ENCODE measurements at regions not wholly inside any gene's neighbourhood (a gene's known extent, or its start where the extent isn't known, plus 50 kb on each side); places are given as distances from the start of the nearest gene placed in this dataset.

- TF ChIP-seq CTCF (conservative IDR thresholded peaks at IDR 0.05; ENCODE audit: low read length) (no peak), EZH2phosphoT487 (IDR thresholded peaks at IDR 0.05; ENCODE audit: borderline replicate concordance, low read depth, low read length) (no peak)
- H3K9me3 ChIP-seq (ENCODE audit: low read length) = no peaks in the 10 kb centered on the region
- intact Hi-C loops (cut with micrococcal nuclease; ENCODE audit: unreplicated experiment) = no loop called here
- H3K9me2 ChIP-seq (ENCODE audit: insufficient read depth, low read length) = no peaks in the 10 kb centered on the region
- ChIA-PET POLR2A (no interaction called here), CTCF (ENCODE audit: unreplicated experiment) (no interaction called here)
- H3K4me1 ChIP-seq (ENCODE audit: insufficient read depth, low read length, poor library complexity, severe bottlenecking) = no peaks in the 10 kb centered on the region
- no peaks in the 10 kb centered on the region for H4K20me1 ChIP-seq (ENCODE audit: insufficient read depth, low read length)
- DNase-seq (ENCODE audit: low spot score) = no peak
- BruUV-seq (replicated peaks) = no TSS peak
- H3K79me2 ChIP-seq (ENCODE audit: insufficient read depth, low read depth, low read length) = no peaks in the 10 kb centered on the region
- H3K4me3 ChIP-seq (ENCODE audit: low read depth, low read length, poor library complexity, severe bottlenecking) = no peak overlapping the region
- H3K27ac ChIP-seq (ENCODE audit: low read depth, low read length, poor library complexity, severe bottlenecking) = no peak overlapping the region
- H3K4me2 ChIP-seq (ENCODE audit: low read length) = no peak overlapping the region
- no peak overlapping the region for H2AFZ ChIP-seq (ENCODE audit: low read length)
- H3K36me3 ChIP-seq (ENCODE audit: insufficient read depth, low read length) = no peaks in the 10 kb centered on the region
Observed at GRCh38 chr20:60870040-60870439, 382.0 kb upstream of the CDH4 start.

GRCh38 chr20:60872224-60872623 is 379.8 kb upstream of the CDH4 start:
- Histone ChIP-seq H3K4me3 (ENCODE audit: low read depth, low read length, poor library complexity, severe bottlenecking) (no peak overlapping the region), H2AFZ (ENCODE audit: low read length) (no peak overlapping the region), H3K79me2 (ENCODE audit: insufficient read depth, low read depth, low read length) (no peaks in the 10 kb centered on the region), H3K4me2 (ENCODE audit: low read length) (no peak overlapping the region), H3K9me3 (ENCODE audit: low read length) (no peaks in the 10 kb centered on the region), H3K4me1 (ENCODE audit: insufficient read depth, low read length, poor library complexity, severe bottlenecking) (no peaks in the 10 kb centered on the region), H3K36me3 (ENCODE audit: insufficient read depth, low read length) (no peaks in the 10 kb centered on the region), H4K20me1 (ENCODE audit: insufficient read depth, low read length) (no peaks in the 10 kb centered on the region), H3K9me2 (ENCODE audit: insufficient read depth, low read length) (no peaks in the 10 kb centered on the region), H3K27ac (ENCODE audit: low read depth, low read length, poor library complexity, severe bottlenecking) (no peak overlapping the region)
- CTCF ChIA-PET (ENCODE audit: unreplicated experiment) = no interaction called here
- BruUV-seq (replicated peaks) = no TSS peak
- TF ChIP-seq CTCF (conservative IDR thresholded peaks at IDR 0.05; ENCODE audit: low read length) = no peak
- TF ChIP-seq EZH2phosphoT487 (IDR thresholded peaks at IDR 0.05; ENCODE audit: borderline replicate concordance, low read depth, low read length) = no peak
- no peak for DNase-seq (ENCODE audit: low spot score)
- POLR2A ChIA-PET = no interaction called here
- intact Hi-C loops (cut with micrococcal nuclease; ENCODE audit: unreplicated experiment) = no loop called here

GRCh38 chr20:60877071-60877857 is 374.8 kb upstream of the CDH4 start:
- Histone ChIP-seq H3K79me2 (ENCODE audit: insufficient read depth, low read depth, low read length) (no peaks in the 10 kb centered on the region), H4K20me1 (ENCODE audit: insufficient read depth, low read length) (no peaks in the 10 kb centered on the region), H2AFZ (ENCODE audit: low read length) (no peak overlapping the region), H3K4me2 (ENCODE audit: low read length) (no peak overlapping the region), H3K9me2 (ENCODE audit: insufficient read depth, low read length) (no peaks in the 10 kb centered on the region), H3K27ac (ENCODE audit: low read depth, low read length, poor library complexity, severe bottlenecking) (no peak overlapping the region), H3K4me1 (ENCODE audit: insufficient read depth, low read length, poor library complexity, severe bottlenecking) (no peaks in the 10 kb centered on the region), H3K4me3 (ENCODE audit: low read depth, low read length, poor library complexity, severe bottlenecking) (no peak overlapping the region), H3K9me3 (ENCODE audit: low read length) (no peaks in the 10 kb centered on the region), H3K36me3 (ENCODE audit: insufficient read depth, low read length) (no peaks in the 10 kb centered on the region)
- no peak for DNase-seq (ENCODE audit: low spot score)
- ChIA-PET POLR2A (no interaction called here), CTCF (ENCODE audit: unreplicated experiment) (no interaction called here)
- TF ChIP-seq EZH2phosphoT487 (IDR thresholded peaks at IDR 0.05; ENCODE audit: borderline replicate concordance, low read depth, low read length) = no peak
- no peak for TF ChIP-seq CTCF (conservative IDR thresholded peaks at IDR 0.05; ENCODE audit: low read length)
- intact Hi-C loops (cut with micrococcal nuclease; ENCODE audit: unreplicated experiment) = no loop called here
- BruUV-seq (replicated peaks) = no TSS peak

All from OCI-LY7 (cell line).